PC-9 (cell line): ENCODE measurements at regions not wholly inside any gene's neighbourhood (a gene's known extent, or its start where the extent isn't known, plus 50 kb on each side); places are given as distances from the start of the nearest gene placed in this dataset.

Source experiments
- CTCF ChIP-seq: fragments of 200-600 bp; sonication (generic); conservative IDR thresholded peaks from 2 replicates; pipeline ENCODE4 v1.6.1; 2017; ENCODE audit warnings: mixed run types, antibody characterized with exemption, mild to moderate bottlenecking, moderate library complexity
- EZH2 ChIP-seq: fragments of 200-600 bp; sonication (generic); IDR thresholded peaks from 2 replicates; pipeline ENCODE4 v1.8.0; 2017; ENCODE audit warnings: antibody characterized with exemption, low read depth

DNA sequence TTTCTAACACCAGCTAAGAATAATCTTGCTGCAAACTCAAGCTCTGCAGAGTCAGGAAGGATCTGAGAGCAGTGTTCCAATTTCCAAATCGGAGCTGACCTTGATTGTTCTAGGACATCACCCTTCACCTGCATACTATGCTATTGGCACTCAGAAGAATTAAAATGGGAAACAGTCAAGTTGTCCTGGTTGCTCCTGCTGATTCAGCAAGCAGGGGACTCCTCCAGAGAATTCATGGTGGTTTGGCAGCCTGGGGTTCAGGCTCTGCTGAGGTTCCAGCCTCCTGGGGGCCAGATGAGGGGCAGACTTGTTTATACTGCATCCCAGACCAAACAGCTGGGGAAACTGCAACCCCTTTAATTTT, 213.7 kb upstream of the ADAMTS9 start:
- TF ChIP-seq CTCF (no peak), EZH2 (no peak)
